GM21381 (cell line): ENCODE measurements at regions not wholly inside any gene's neighbourhood (a gene's known extent, or its start where the extent isn't known, plus 50 kb on each side); places are given as distances from the start of the nearest gene placed in this dataset.

Experiments used
- ATAC-seq: cut with Tn5 transposase; IDR thresholded peaks from one replicate; pipeline ENCODE4 v1.9.1; 2021; ENCODE audit warnings: mild to moderate bottlenecking, moderate library complexity; ENCODE audit not compliant: unreplicated experiment

DNA sequence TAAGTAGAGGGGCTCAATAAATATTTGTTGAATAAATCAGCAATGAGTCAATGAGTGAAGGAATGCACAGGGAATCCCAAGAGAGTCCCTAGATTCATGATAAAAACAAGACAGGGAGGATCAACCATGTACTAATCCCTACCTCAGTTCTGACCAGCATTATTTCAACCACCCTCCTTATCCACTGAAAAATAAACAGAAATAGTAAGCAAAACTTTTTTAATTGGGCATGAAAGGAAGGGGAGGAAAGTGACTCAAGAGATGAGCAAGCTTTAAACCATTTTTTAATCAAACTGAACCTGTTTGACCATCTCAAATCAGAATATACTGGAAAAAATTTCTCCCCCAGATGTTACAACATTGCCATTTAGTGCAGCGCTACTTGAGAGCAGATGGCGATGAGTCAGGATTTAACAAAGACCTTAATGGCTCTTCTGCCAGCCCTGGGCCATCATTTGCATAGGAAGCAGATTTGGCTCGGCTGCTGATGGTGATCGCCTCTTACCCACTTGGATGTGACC, 194.8 kb upstream of the SLC30A5 start:
- ATAC-seq, result no peak

DNA sequence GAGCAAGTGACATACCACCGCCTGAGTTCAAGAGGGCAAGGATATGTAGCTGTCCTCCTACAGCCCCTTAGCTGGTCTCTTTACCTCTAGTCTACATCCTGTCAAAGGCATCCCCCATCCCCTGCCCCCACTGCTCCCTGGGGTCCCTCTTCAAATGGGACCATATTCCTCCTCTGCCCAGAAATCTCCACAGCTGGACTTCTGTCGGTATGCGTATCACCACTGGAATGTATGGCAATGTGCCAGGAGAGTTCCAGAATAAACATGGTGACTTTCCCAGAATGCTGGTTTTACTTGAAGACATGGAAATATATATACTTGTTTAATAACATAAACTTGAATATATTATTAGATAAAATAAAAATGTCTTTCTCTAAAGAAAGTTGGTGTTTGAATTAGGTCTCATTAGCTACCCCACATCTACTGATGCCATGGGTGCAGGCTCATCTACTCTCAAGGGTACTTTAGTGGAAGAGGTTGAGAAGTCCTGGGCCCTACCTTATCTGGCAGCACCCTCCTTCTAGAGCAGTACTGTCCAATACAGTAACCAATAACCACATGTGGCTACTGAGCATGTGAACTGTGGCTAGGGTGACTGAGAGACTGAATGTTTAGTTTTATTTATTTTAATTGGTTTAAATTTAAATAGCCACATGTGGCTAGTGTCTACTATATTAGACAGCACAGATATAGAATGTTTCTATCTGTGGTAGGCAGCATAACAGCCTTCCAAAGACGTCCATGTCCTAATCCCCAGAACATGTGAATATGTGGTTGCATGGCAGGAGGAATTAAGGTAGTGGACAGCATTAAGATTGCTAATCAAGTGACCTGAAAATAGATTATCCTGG, 181.7 kb upstream of the SLC30A5 start:
- no peak for ATAC-seq

DNA sequence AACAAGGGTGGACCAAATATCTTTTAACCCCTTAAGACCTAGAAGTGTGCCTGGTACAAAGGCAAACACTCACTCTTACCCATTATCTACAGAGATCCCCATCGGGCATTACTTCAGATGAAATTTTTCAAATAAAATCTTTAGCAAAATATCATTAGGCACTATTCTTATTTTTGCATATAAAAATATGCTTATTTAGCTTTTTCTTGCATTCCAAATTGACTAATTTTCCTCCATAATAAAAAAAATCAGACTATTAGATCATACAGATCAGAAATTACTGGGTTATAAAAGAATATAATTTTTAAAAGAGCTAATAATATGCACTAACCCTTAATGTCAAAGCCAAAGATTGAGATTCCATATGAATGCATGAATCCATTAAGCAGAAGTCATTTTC, 178.7 kb upstream of the SLC30A5 start:
- no peak for ATAC-seq

DNA sequence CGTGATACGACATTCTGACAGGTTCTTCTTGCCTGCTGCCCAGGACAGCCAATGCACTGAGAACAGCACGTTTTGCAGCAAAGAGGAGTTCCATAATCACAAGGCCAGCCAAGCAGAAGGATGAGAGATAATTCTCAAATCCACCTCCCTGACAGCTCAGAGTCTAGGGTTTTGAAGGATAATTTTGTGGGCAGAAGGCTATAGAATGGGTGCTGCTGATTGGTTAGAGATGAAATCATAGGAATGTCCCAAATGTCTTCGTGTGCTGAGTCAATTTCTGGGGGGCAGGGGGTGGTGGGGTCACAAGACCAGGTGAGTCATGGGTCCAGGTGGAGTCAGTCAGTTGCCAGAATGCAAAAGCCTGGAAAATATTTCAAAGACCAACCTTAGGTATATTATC, 175.5 kb upstream of the SLC30A5 start:
- ATAC-seq, result no peak

DNA sequence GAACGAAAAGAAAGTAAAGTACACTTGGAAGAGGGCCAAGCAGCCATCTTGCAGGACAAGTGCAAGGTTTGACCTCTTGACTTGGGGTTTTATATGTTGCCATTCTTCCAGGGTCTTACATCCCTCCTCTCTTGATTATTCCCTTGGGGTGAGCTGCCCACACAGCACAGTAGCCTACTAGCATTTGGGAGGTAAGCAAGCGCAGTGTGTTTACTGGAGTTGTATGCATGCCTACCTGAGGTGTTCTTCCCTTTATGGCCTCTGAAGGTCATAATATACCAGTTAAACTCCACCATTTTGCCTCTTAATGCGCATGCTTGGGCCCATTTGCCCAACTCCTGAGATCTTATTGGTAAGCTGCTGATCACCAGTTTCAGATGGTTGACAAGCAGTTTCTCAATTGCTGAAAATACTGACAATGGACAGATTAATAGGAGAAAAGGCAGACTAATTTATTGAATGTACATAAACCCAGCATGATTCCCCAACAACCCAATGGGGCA, 173.8 kb upstream of the SLC30A5 start:
- no peak for ATAC-seq

DNA sequence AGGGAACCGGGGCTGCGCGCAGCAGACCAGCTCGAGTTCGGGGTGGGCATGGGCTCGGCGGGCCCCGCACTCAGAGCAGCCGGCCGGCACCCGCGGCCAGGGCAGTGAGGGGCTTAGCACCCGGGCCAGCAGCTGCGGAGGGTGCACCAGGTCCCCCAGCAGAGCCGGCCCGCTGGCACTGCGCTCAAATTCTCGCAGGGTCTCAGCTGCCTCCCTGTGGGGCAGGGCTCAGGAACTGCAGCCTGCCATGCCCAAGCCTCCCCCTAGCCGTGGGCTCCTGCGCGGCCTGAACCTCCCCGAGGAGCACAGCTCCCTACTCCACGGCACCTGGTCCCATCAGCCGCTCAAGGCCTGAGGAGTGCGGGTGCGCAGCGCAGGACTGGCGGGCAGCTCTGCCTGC, 172.9 kb upstream of the SLC30A5 start:
- no peak for ATAC-seq

DNA sequence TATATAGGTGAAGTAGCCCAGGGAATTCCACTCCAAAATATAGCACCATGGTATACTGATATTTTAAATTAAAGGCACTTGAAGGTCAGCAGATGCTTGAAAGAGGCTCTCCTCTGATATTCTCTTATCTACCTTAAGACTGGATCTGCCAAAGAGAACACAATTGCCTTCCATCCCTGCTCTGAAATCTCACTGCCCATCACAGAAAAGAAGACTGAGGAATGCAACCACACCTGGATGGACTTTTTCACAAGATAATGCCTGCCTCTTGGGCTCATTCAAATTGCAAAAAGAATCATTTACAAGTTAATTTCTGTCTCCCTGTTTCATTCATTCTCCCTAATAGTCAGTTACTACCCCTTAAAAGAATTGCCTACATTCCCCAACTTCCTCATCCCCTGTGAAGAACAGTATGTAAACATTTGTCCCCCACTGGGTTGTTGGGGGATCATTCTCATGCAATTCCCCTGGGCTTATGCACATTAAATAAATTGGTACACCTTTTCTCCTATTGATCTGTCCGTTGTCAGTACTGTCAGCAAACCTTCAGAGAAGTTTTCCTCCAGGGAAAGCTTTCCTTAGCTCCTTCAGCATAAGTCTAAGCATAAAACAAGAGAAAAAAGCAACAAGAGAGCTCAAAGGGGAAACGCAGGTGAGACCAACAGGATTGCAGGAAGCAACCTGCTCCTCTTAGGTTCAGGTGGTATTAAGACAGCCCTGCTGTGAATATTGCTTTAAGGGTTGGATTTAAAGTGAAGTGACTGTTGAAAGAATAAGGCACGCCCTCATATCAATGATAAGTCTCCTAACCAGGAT, 171.4 kb upstream of the SLC30A5 start:
- ATAC-seq, result no peak

DNA sequence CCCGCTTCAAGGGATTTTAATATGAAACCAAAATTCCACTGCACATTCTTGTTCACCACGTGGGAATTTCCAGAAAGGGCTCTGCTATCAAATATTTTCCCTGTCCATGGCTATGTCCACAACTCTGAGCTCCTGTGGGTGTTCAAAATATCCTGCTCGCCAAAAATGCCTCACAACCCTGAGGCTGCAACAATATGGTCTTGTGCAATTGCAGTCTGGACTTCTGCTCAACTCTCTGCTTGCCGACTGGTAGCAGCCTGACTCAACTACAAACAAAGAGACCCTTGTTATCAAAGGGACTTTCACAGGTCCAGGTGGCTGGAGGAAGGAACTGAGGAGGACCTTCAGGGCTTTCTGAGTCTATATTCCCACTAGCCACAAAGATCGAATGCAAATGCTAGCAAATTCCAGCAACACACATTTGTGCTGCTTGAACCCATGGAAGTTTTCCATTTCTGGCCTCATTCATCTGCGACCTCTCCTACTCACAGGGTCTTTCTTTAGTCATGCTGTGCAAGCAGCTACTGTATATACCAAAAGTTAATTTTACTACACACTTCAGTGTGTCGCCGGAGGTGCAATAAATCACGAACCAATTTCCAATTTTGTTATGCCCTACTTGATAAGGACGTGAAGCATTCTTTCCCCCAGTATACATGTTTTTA, 169.2 kb upstream of the SLC30A5 start:
- no peak for ATAC-seq

DNA sequence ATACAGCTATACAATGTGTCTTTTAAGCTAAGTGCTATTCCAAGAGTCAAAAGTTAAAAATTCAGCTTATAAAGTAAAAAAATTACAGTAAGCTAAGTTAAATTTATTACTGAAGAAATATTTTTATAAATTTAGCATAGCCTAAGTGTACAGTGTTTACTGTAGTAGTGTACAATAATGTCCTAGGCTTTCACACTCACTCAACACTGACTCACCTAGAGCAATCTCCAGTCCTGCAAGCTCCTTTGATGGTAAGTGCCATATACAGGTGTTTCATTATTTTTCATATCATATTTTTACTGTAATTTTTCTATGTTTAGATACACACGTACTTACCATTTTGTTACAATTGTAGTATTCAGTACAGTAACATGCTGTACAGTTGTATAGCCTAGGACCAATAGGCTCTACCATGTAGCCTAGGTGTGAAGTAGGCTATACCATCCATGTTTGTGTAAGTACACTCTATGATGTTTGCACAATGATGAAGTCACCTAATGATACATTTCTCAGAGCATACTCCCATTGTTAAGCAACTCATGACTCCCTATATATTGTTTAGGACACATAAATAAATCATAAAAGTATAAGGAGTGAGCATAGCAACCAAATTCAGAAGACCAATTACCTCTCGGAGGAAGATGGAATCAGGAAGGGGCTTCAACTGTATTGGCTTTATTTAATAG, 165.1 kb upstream of the SLC30A5 start:
- ATAC-seq, result no peak

DNA sequence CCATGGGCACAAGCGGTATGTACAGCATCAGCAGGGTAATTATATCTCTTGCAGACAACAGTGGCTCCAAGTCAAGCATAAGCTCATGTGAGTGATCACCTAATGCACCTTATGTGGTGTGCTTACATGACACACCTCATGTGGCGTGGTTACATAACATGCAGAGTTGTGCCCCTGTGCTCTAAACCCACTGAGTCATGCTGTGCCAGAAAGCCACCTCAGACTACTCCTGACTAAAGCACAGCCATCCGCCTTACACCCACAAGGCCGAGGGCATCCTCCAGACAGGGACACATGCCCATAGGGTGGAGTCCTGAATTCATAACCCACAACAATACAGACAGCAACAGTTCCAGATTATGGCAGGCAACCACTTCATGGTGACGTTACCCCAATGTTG, 163.7 kb upstream of the SLC30A5 start:
- no peak for ATAC-seq

DNA sequence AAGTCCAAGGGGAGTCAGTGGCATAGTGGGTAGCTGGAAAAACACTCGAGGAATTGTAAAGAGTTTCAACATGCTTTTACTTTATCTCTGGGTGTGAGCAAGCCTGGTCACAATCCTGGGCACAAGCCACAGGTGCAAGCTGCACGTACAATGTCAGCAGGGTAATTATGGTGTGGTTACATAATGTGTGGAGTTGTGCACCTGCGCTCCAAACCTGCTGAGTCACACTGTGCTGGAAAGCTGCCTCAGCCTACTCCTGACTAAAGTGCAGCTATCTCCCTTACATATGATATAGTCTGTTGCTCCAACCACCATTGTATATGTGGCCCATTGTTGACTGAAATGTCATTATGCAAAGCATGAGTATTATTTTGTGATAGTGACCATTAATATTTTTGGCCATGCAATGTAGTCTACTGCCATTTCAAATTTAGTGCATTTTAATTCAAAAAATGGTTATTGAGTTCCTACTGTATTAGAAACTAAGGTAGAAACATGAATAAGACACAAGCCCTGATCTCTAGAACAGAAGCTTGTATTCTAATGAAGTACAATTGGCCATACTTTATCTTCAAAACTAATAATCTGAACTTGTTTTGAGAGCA, 160.9 kb upstream of the SLC30A5 start:
- no peak for ATAC-seq

DNA sequence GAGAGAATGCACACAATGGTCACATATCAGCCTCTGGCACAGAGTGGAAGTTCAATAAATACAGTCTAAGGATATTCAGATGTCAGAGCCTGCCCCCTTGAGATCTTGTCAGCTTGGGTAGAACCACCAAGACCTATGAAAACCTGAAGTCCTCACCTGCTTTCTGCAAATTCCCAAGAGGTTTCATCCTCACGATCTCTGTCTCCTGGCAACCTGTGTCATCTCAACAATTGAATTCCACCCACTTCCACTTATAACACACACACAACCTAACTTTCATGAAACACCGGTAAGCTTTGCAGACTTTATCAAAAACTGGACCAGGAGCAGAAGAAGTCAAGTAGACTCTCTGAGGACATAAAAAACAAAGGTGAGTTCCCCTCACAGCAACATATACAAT, 151.6 kb upstream of the SLC30A5 start:
- no peak for ATAC-seq

DNA sequence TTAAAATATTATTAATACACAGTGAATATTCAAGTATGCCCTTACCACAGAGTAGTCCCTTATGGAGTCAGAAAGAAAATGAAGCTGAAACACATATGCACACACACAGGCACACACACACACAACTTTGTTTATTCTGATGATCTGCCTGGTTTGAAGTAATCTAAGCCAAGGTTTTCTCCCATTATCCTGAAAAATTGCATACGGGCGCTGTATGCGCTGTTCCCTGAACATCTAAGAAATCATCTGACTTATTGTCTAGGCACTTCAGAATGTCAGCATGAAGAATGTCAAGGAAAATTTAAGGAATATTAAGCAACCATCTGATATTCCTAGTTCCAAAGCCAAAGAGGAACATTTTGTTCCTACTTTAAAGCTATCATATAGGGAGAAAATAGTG, 147.1 kb upstream of the SLC30A5 start:
- ATAC-seq, result no peak

DNA sequence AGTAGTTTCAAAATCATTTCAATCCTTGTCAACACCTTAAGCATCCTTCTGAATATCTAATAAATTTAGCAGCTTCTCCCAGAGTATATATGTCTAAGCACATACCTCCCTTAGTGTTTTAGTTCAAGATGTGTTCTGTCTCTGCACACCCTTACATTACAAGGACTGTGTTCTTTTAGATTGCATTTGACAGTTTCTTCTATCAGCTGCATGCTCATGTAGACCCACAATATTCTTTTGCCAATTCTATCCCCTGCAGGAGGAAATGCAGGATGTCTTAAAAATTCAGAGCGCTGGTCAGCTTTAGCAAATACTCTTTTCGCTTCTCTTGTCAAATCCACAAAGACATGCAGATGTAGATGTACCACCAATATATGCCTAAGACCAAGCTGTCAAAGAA, 145.8 kb upstream of the SLC30A5 start:
- ATAC-seq, result no peak

DNA sequence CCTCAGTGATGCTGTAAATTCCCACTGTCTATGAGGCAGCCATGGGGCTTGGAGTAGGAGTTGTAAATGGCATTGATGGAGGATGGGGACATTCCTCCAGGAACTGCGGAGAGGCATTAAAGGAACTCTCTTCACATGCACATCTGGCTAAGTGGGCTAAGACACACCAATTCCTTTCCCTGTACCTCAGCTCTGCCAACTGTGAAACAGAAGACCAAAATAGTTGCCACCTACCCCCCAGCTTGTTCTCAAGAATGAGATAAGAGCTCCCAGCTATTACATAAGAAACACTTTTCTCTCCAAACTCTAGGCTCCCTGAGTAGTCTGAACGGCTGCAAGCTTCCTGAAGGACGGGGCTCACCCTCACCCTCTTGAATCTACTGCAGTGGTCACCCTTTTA, 144.6 kb upstream of the SLC30A5 start:
- ATAC-seq, result no peak

DNA sequence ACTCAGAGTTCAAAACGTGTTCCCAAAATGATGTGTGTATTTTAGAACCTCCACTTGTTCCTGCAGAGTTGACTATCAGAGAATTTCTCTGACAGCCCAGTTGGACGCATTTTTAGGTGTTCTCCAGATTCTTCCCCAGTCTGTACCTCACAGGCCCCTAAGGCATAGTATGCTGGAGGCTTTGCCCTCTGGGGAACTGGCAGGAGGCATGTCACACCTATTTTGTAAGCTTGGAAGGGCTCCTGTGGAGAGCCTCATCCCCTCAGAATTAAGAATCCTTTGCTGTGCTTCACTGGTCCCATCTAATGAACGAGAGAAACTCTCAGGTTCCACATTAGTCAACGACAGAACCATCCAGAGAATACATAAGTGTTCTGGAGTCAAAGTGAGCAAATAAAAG, 144.1 kb upstream of the SLC30A5 start:
- ATAC-seq, result no peak

DNA sequence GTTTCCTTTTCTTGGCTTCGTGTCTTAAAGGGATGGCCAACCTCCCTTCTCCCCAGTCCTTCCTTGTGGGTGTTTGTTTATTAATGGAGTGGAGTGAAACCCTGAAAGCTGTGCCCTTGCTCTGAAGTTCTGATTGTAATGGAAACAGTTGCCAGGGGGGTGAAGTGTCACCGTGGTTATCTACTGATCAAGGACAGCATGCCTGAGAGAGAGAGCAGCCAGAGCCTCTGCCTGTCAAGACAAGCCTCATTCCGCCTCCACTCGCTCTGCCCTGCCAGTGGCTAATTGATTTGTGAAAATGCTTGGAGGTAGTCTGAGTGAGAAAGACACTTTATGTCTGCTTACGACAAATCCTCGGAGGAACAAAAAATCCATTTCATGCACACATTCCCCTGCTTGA, 143.7 kb upstream of the SLC30A5 start:
- no peak for ATAC-seq

DNA sequence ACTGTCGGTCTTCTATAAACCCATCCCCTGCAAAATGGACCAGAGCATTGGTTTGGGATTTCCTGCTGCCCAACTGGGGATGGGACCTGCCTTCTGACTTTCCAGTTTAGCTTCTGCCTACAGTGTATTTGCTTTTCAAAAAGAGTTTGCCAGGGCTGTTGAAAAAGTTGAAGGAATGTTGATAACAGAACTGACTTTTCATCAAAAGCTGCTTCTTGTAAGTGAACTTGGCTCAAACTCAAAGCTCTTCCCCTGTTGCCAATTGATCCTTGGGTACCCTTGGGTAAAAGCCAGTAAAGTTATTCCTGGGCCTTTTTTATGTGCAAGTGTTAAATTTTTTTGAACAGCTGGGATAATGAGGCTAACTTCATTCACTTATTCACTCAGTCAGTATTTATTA, 142.9 kb upstream of the SLC30A5 start:
- no peak for ATAC-seq

DNA sequence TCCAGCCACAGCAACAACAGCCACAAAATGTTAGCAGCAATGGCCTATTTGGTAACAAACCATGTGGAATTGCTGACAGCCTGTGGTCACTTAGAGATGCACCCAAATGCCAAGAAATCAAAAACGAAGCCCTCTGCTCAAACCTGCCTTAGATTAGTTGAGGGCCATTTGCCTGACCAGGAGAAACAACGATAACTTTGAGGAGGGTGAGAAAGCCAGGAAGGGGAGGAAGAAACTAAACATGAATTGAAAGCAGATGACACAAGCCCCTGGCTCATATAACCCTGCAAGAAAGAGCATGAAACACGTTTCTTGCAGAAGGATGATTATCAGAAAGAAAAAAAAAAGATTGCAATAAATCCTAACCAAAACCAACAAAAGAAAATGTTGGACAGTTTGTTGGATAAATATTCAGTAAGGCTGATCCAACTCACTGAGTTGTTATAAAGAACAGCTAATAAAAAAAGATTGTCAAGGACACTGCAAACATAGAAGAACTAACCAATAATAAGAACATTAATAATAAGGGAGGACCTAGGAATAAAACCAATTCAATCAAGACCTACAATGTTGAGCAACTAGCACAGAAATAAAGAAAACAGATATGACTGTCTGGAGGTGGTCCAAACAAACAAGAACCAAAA, 140.5 kb upstream of the SLC30A5 start:
- ATAC-seq, result no peak
